Hepatocyte (in vitro differentiated cells): ENCODE measurements at regions not wholly inside any gene's neighbourhood (a gene's known extent, or its start where the extent isn't known, plus 50 kb on each side); places are given as distances from the start of the nearest gene placed in this dataset.

Source experiments
- EZH2 ChIP-seq: fragments of 200-600 bp; sonication (generic); IDR thresholded peaks from 2 replicates; pipeline ENCODE4 v1.6.1; 2016; ENCODE audit warnings: antibody characterized with exemption, mild to moderate bottlenecking, borderline replicate concordance
- TF ChIP-seq, protein P1 (sequence below): fragments of 200-600 bp; sonication (generic); IDR thresholded peaks from 2 replicates; pipeline ENCODE4 v1.5.1; 2016; ENCODE audit warnings: antibody characterized with exemption, mild to moderate bottlenecking; ENCODE audit not compliant: poor library complexity

DNA sequence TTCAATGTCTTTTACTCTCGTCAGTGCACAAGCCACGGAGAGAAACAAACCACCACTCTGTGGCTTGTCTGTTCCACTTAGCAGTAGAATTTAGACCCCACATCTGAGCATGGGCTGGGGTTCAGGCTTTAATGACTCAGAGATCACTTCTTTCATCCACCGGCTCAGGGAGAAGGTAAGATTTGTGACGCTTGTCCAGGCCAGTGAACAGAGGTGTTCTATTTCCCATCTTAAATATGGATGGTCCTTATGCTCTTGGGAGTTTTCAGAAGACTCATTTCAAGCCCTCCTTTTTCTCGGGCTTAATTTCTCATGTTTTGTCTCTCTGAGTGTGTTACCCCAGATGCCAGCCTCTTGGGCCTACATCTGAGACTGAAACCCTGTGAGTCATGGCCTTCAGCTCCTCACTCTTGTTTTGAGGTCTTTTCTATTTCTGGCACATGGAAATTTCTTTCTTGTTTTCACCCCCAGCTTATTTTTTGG is 127.4 kb upstream of the SFRP2 start:
- no peak for TF ChIP-seq EZH2
- TF ChIP-seq, protein P1, sequence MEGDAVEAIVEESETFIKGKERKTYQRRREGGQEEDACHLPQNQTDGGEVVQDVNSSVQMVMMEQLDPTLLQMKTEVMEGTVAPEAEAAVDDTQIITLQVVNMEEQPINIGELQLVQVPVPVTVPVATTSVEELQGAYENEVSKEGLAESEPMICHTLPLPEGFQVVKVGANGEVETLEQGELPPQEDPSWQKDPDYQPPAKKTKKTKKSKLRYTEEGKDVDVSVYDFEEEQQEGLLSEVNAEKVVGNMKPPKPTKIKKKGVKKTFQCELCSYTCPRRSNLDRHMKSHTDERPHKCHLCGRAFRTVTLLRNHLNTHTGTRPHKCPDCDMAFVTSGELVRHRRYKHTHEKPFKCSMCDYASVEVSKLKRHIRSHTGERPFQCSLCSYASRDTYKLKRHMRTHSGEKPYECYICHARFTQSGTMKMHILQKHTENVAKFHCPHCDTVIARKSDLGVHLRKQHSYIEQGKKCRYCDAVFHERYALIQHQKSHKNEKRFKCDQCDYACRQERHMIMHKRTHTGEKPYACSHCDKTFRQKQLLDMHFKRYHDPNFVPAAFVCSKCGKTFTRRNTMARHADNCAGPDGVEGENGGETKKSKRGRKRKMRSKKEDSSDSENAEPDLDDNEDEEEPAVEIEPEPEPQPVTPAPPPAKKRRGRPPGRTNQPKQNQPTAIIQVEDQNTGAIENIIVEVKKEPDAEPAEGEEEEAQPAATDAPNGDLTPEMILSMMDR = no peak
